GM23248 (cell line): ENCODE measurements at regions not wholly inside any gene's neighbourhood (a gene's known extent, or its start where the extent isn't known, plus 50 kb on each side); places are given as distances from the start of the nearest gene placed in this dataset.

Experiments
- DNase-seq: peaks from one replicate; pipeline ENCODE4 v3.0.0-alpha.2; 2015
- H2AFZ ChIP-seq: fragments of 200-600 bp; sonication (generic); 2 replicates; pipeline ENCODE4 v1.6.1; 2016; ENCODE audit warnings: antibody characterized with exemption
- H3F3A ChIP-seq: fragments of 200-600 bp; sonication (generic); 2 replicates; pipeline ENCODE4 v1.6.1; 2016; ENCODE audit warnings: mild to moderate bottlenecking, antibody characterized with exemption, mixed run types; ENCODE audit not compliant: insufficient read depth
- H3K27ac ChIP-seq: fragments of 200-600 bp; sonication (generic); 2 replicates; pipeline ENCODE4 v1.5.1; 2016; ENCODE audit warnings: mild to moderate bottlenecking
- H3K27me3 ChIP-seq: fragments of 200-600 bp; sonication (generic); replicated peaks from 2 replicates; pipeline ENCODE4 v1.6.1; 2016; ENCODE audit warnings: mild to moderate bottlenecking; ENCODE audit not compliant: insufficient read depth
- H3K36me3 ChIP-seq: fragments of 200-600 bp; sonication (generic); 2 replicates; pipeline ENCODE4 v1.6.1; 2016; ENCODE audit warnings: low read depth, mild to moderate bottlenecking
- H3K4me1 ChIP-seq: fragments of 200-600 bp; sonication (generic); 2 replicates; pipeline ENCODE4 v1.6.1; 2016; ENCODE audit warnings: mild to moderate bottlenecking; ENCODE audit not compliant: insufficient read depth
- H3K4me2 ChIP-seq: fragments of 200-600 bp; sonication (generic); one replicate; pipeline ENCODE4 v1.6.1; 2016; ENCODE audit warnings: mild to moderate bottlenecking; ENCODE audit not compliant: unreplicated experiment
- H3K4me3 ChIP-seq: fragments of 200-600 bp; sonication (generic); 2 replicates; pipeline ENCODE4 v1.5.1; 2016; ENCODE audit warnings: mild to moderate bottlenecking
- H3K79me2 ChIP-seq: fragments of 200-600 bp; sonication (generic); 2 replicates; pipeline ENCODE4 v1.6.1; 2016; ENCODE audit warnings: mild to moderate bottlenecking; ENCODE audit not compliant: insufficient read depth
- H3K9ac ChIP-seq: fragments of 200-600 bp; sonication (generic); 2 replicates; pipeline ENCODE4 v1.6.1; 2016; ENCODE audit warnings: mild to moderate bottlenecking
- H3K9me2 ChIP-seq: fragments of 200-600 bp; sonication (generic); 2 replicates; pipeline ENCODE4 v1.6.1; 2016; ENCODE audit warnings: mixed run types, mild to moderate bottlenecking, moderate library complexity; ENCODE audit not compliant: insufficient read depth
- H3K9me3 ChIP-seq: fragments of 200-600 bp; sonication (generic); one replicate; pipeline ENCODE4 v1.6.1; 2017; ENCODE audit warnings: low read depth
- H4K20me1 ChIP-seq: fragments of 200-600 bp; sonication (generic); 2 replicates; pipeline ENCODE4 v1.6.0; 2016; ENCODE audit not compliant: insufficient read depth
- EZH2 ChIP-seq: fragments of 200-600 bp; sonication (generic); IDR thresholded peaks from 2 replicates; pipeline ENCODE4 v1.6.1; 2018; ENCODE audit warnings: antibody characterized with exemption, mild to moderate bottlenecking; ENCODE audit not compliant: insufficient read depth, poor library complexity, severe bottlenecking
- EZH2phosphoT487 ChIP-seq: fragments of 200-600 bp; sonication (generic); IDR thresholded peaks from 2 replicates; pipeline ENCODE4 v1.6.1; 2018; ENCODE audit warnings: antibody characterized with exemption, moderate library complexity, mild to moderate bottlenecking, low read depth; ENCODE audit not compliant: insufficient read depth
- WGBS, 2 experiments: methylation state at CpG; one replicate each; pipeline ENCODE4 v1.1.6; 2015 to 2017; ENCODE audit warnings: low lambda C conversion rate in 2 of 2, low coverage in 1 of 2; ENCODE audit errors: missing lambda C conversion rate in 2 of 2; 5-methylcytosine and 5-hydroxymethylcytosine counted together
- in situ Hi-C: fragments of 300-500 bp; cut with MboI; formaldehyde crosslinking; loops from 2 replicates; pipeline ENCODE4 v1.15.0; 2020

- Histone ChIP-seq H3K4me1 (no peaks in the 10 kb centered on the region), H3K36me3 (no peaks in the 10 kb centered on the region), H2AFZ (no peak overlapping the region), H3K9ac (no peak overlapping the region), H3K27ac (no peak overlapping the region), H3K9me2 (0 out of 2 replicates have a peak, but pooled peaks cover 6% of the 10 kb centered on the region), H3F3A (no peaks in the 10 kb centered on the region), H4K20me1 (no peaks in the 10 kb centered on the region), H3K4me3 (no peak overlapping the region), H3K4me2 (no peak overlapping the region), H3K79me2 (no peaks in the 10 kb centered on the region), H3K27me3 (no peaks in the 10 kb centered on the region), H3K9me3 (no peaks in the 10 kb centered on the region)
- TF ChIP-seq EZH2phosphoT487, result no peak
- in situ Hi-C loops, result no loop called here
- WGBS, 2 experiments, result 100% methylated on average over 1 of the region's 1 CpG
- no peak for DNase-seq
Measured at GRCh38 chr3:110708156-110708555, 363.5 kb upstream of the NECTIN3 start.

DNA sequence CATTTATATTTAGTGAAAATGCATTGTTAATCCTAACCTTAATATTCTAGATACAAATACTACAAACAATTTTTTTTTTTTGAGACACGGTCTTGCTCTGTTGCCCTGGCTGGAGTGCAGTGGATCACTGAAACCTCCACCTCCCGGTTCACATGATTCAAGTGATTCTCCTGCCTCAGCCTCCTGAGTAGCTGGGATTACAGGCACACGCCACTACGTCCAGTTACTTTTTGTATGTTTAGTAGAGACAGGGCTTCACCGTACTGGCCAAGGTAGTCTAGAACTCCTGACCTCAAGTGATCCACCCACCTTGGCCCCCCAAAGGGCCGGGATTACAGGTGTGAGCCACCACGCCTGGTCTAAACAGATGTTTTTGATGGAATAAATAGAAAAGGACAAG, 361.5 kb upstream of the NECTIN3 start:
- Histone ChIP-seq H3K79me2 (no peaks in the 10 kb centered on the region), H3K9me3 (no peaks in the 10 kb centered on the region), H4K20me1 (no peaks in the 10 kb centered on the region), H3K9ac (no peak overlapping the region), H3K27me3 (no peaks in the 10 kb centered on the region), H3K4me3 (no peak overlapping the region), H2AFZ (no peak overlapping the region), H3K36me3 (no peaks in the 10 kb centered on the region), H3K4me2 (no peak overlapping the region), H3F3A (no peaks in the 10 kb centered on the region), H3K9me2 (0 out of 2 replicates have a peak, but pooled peaks cover 6% of the 10 kb centered on the region), H3K4me1 (no peaks in the 10 kb centered on the region), H3K27ac (no peak overlapping the region)
- 81 to 93% methylated on average over 7 of the region's 7 CpGs for WGBS, 2 experiments
- no peak for DNase-seq
- in situ Hi-C loops, result no loop called here
- TF ChIP-seq EZH2 (no peak), EZH2phosphoT487 (no peak)

DNA sequence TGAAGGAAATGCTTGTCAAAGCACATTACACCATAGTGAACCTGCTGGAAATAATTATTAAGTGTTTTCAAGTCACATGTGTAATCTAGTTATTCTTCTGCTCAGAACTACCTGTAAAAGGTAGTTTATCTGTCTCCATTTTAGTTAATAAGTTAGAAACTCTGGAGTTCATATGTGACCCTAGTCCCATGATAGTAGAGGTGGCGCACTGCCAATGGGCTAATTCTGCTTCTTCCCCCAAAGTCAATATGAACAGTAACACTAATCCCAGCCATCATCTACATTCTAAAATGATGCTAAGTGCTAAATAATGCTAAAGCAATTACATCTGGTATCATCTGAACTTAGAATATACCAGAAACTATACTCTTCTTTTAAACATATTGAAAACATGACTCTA, 361.0 kb upstream of the NECTIN3 start:
- Histone ChIP-seq H2AFZ (no peak overlapping the region), H3K36me3 (no peaks in the 10 kb centered on the region), H3K9me2 (0 out of 2 replicates have a peak, but pooled peaks cover 6% of the 10 kb centered on the region), H3F3A (no peaks in the 10 kb centered on the region), H4K20me1 (no peaks in the 10 kb centered on the region), H3K27me3 (no peaks in the 10 kb centered on the region), H3K9ac (no peak overlapping the region), H3K4me3 (no peak overlapping the region), H3K4me2 (no peak overlapping the region), H3K9me3 (no peaks in the 10 kb centered on the region), H3K4me1 (no peaks in the 10 kb centered on the region), H3K27ac (no peak overlapping the region), H3K79me2 (no peaks in the 10 kb centered on the region)
- no peak for DNase-seq
- 74 to 100% methylated on average over 1 of the region's 1 CpG for WGBS, 2 experiments
- in situ Hi-C loops, result no loop called here
- TF ChIP-seq EZH2 (no peak), EZH2phosphoT487 (no peak)

GRCh38 chr3:110711130-110711832, 360.3 kb upstream of the NECTIN3 start:
- no peaks in the 10 kb centered on the region for H3K36me3 ChIP-seq
- no peaks in the 10 kb centered on the region for H3K27me3 ChIP-seq
- in situ Hi-C loops, result no loop called here
- H3K27ac ChIP-seq, result no peak overlapping the region
- no peaks in the 10 kb centered on the region for H3K4me1 ChIP-seq
- TF ChIP-seq EZH2phosphoT487 (no peak), EZH2 (no peak)
- 0 out of 2 replicates have a peak, but pooled peaks cover 5% of the 10 kb centered on the region for H3K9me2 ChIP-seq
- no peak overlapping the region for H3K9ac ChIP-seq
- no peaks in the 10 kb centered on the region for H3F3A ChIP-seq
- no peak overlapping the region for H3K4me2 ChIP-seq
- no peaks in the 10 kb centered on the region for H3K79me2 ChIP-seq
- H2AFZ ChIP-seq, result no peak overlapping the region
- H3K9me3 ChIP-seq, result no peaks in the 10 kb centered on the region
- 87 to 93% methylated on average over 1 of the region's 1 CpG for WGBS, 2 experiments
- H4K20me1 ChIP-seq, result no peaks in the 10 kb centered on the region
- H3K4me3 ChIP-seq, result no peak overlapping the region
- DNase-seq, result no peak
